ENCODE measurements at regions not wholly inside any gene's neighbourhood (a gene's known extent, or its start where the extent isn't known, plus 50 kb on each side); places are given as distances from the start of the nearest gene placed in this dataset.

GRCh38 chr18:45167631-45168280 is 447.5 kb upstream of the SLC14A2 start:
- TF ChIP-seq CTCF (IDR thresholded peaks at IDR 0.05) = no peak
- Histone ChIP-seq H3K27ac (no peak overlapping the region), H3K4me3 (no peak overlapping the region)
- DNase-seq (ENCODE audit: low spot score) = no peak

- no peak for TF ChIP-seq CTCF (IDR thresholded peaks at IDR 0.05)
- peak overlapping the region in 1 of 2 donors; percentile 59 for H3K27ac ChIP-seq
- no peak overlapping the region for H3K4me3 ChIP-seq
- DNase-seq (ENCODE audit: low spot score) = no peak
Observed at GRCh38 chr18:45168866-45169600, 446.2 kb upstream of the SLC14A2 start.

- DNase-seq (ENCODE audit: low spot score) = no peak
- H3K27ac ChIP-seq = peak overlapping the region in 1 of 2 donors; percentile 59
Observed at GRCh38 chr18:45169610-45170009, 445.7 kb upstream of the SLC14A2 start.

GRCh38 chr18:45171679-45172191 is 443.5 kb upstream of the SLC14A2 start:
- H3K27ac ChIP-seq = peak overlapping the region in 1 of 2 donors; percentile 29
- no peak for TF ChIP-seq CTCF (IDR thresholded peaks at IDR 0.05)
- no peak overlapping the region for H3K4me3 ChIP-seq
- DNase-seq (ENCODE audit: low spot score) = no peak

More at GRCh38 chr18:45169610-45170009, 445.7 kb upstream of the SLC14A2 start:
- TF ChIP-seq CTCF (IDR thresholded peaks at IDR 0.05) = no peak
- H3K4me3 ChIP-seq = no peak overlapping the region

GRCh38 chr18:45173327-45173726 is 441.9 kb upstream of the SLC14A2 start:
- H3K4me3 ChIP-seq = no peak overlapping the region
- H3K27ac ChIP-seq = no peak overlapping the region
- no peak for TF ChIP-seq CTCF (IDR thresholded peaks at IDR 0.05)
- DNase-seq (ENCODE audit: low spot score) = no peak

GRCh38 chr18:45173799-45174519 is 441.3 kb upstream of the SLC14A2 start:
- no peak overlapping the region for H3K27ac ChIP-seq
- no peak for DNase-seq (ENCODE audit: low spot score)
- no peak overlapping the region for H3K4me3 ChIP-seq
- TF ChIP-seq CTCF (IDR thresholded peaks at IDR 0.05) = no peak
